Tibial artery (tissue), 4 donors: ENCODE measurements at regions not wholly inside any gene's neighbourhood (a gene's known extent, or its start where the extent isn't known, plus 50 kb on each side); places are given as distances from the start of the nearest gene placed in this dataset.

Experiments
- DNase-seq, 2 donors: peaks; one replicate each; pipeline ENCODE4 v3.0.0-alpha.2; 2019
- H3K27ac ChIP-seq, 2 donors: fragments of 200-600 bp; sonication (generic) in 1 of 2; 1 replicate in 1 of 2; 2 replicates in 1 of 2; pipeline ENCODE4 v1.5.1; 2018 to 2019; ENCODE audit warnings: mild to moderate bottlenecking in 1 of 2
- H3K27me3 ChIP-seq, 2 donors: fragments of 200-600 bp; sonication (generic) in 1 of 2; one replicate each; pipeline versions ENCODE4 v1.5.1 to v1.6.0; 2016 to 2019
- H3K36me3 ChIP-seq, 3 donors: fragments of 200-600 bp; sonication (generic) in 2 of 3; one replicate each; pipeline ENCODE4 v1.5.1; 2016 to 2019; ENCODE audit warnings: mild to moderate bottlenecking in 2 of 3
- H3K4me1 ChIP-seq, 4 donors: fragments of 200-600 bp; sonication (generic) in 2 of 4; 1 replicate in 3 of 4; 2 replicates in 1 of 4; pipeline ENCODE4 v1.5.1; 2016 to 2019
- H3K4me3 ChIP-seq, 2 donors: fragments of 200-600 bp; sonication (generic) in 1 of 2; 1 replicate in 1 of 2; 2 replicates in 1 of 2; pipeline ENCODE4 v1.5.1; 2018 to 2019; ENCODE audit warnings: mild to moderate bottlenecking in 2 of 2
- H3K9me3 ChIP-seq, 3 donors: fragments of 200-600 bp; sonication (generic) in 1 of 3; one replicate each; pipeline ENCODE4 v1.5.1; 2016 to 2019
- intact Hi-C: fragments of 100-400 bp; cut with DNase I; formaldehyde crosslinking; loops from one replicate; pipeline ENCODE4 v1.15.0; 2023; ENCODE audit warnings: low total_unique reads
- TF ChIP-seq, protein P1 (sequence below), 2 experiments: fragments of 200-600 bp in 1 of 2; fragments of 450-650 bp in 1 of 2; IDR thresholded peaks; one replicate each; pipeline ENCODE4 v1.5.1; 2017 to 2019; ENCODE audit warnings: antibody characterized with exemption in 2 of 2, mild to moderate bottlenecking in 1 of 2, moderate library complexity in 1 of 2

DNA sequence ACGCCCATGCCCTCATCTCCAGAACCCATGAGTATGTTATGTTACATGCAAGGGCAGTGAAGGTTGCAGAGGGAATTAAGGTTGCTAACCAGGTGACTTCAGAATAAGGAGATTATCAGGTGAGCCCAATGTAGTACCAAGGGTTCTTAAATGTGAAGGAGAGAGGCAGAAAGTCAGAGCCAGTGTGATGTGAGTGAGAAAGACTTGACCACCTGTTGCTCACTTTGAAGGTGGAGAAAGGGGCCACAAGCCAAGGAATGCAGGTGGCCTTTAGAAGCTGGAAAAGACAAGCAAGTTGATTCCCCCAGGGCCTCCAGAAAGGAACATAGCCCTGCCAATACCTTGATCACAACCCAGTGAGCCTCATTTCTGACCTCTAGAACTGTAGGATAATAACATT, 84.7 kb upstream of the CLDN14 start:
- Histone ChIP-seq H3K27ac (no peak overlapping the region), H3K4me3 (no peak overlapping the region), H3K27me3 (peaks cover 0 to 24% of the 10 kb centered on the region in 2 donors), H3K36me3 (no peaks in the 10 kb centered on the region), H3K4me1 (no peaks in the 10 kb centered on the region), H3K9me3 (no peaks in the 10 kb centered on the region)
- DNase-seq: peak in 1 of 2 donors; percentile 5
- TF ChIP-seq, protein P1, sequence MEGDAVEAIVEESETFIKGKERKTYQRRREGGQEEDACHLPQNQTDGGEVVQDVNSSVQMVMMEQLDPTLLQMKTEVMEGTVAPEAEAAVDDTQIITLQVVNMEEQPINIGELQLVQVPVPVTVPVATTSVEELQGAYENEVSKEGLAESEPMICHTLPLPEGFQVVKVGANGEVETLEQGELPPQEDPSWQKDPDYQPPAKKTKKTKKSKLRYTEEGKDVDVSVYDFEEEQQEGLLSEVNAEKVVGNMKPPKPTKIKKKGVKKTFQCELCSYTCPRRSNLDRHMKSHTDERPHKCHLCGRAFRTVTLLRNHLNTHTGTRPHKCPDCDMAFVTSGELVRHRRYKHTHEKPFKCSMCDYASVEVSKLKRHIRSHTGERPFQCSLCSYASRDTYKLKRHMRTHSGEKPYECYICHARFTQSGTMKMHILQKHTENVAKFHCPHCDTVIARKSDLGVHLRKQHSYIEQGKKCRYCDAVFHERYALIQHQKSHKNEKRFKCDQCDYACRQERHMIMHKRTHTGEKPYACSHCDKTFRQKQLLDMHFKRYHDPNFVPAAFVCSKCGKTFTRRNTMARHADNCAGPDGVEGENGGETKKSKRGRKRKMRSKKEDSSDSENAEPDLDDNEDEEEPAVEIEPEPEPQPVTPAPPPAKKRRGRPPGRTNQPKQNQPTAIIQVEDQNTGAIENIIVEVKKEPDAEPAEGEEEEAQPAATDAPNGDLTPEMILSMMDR (IDR thresholded peaks at IDR 0.05): no peak
- intact Hi-C loops: no loop called here

DNA sequence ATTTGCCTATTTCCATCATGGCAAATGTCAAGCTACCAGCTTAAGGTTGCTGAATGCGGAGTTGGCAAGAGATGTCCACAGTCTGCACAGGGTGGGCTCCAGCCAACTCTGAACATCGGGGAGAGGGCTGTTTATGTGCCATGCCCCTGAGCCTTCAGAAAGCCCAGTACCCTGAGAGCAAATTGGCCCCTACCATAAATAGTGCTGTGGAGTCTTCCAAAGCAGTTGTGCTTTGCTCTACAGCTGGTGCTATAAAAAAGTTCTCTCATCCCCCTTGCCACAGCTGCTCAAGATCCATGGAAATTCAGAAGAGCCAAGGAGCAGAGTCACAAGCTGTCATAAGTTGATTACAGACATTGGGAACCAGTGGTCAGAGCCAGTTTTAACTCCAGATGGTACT, 85.6 kb upstream of the CLDN14 start:
- H3K4me1 ChIP-seq: no peaks in the 10 kb centered on the region
- H3K36me3 ChIP-seq: no peaks in the 10 kb centered on the region
- no peaks in the 10 kb centered on the region for H3K9me3 ChIP-seq
- TF ChIP-seq, protein P1 (IDR thresholded peaks at IDR 0.05): no peak
- intact Hi-C loops: no loop called here
- no peak overlapping the region for H3K27ac ChIP-seq
- no peak for DNase-seq
- peaks cover 0 to 27% of the 10 kb centered on the region in 2 donors for H3K27me3 ChIP-seq
- H3K4me3 ChIP-seq: no peak overlapping the region

DNA sequence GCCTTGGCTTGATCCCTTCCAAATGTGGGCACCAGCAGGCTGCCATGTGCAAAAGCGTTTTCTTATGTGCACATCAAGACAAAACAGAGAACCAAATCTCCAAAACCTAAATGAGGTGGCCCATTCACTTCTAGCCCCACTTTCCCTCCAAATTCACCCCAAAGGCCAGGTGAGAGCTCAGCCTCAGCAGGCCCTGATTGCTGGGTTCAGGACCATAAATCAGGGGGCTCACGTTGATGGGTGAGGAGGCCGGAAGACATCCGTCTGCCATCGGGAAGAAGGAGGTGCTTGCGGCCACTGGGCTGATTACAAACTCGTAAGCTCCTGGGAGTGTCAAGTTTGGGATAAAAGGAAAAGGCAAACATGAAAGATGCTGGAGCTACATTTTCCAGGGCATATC, 86.7 kb upstream of the CLDN14 start:
- Histone ChIP-seq H3K27me3 (peaks cover 0 to 27% of the 10 kb centered on the region in 2 donors), H3K36me3 (no peaks in the 10 kb centered on the region), H3K27ac (no peak overlapping the region), H3K9me3 (no peaks in the 10 kb centered on the region), H3K4me3 (no peak overlapping the region), H3K4me1 (no peaks in the 10 kb centered on the region)
- intact Hi-C loops: no loop called here
- TF ChIP-seq, protein P1 (IDR thresholded peaks at IDR 0.05): no peak
- DNase-seq: no peak

DNA sequence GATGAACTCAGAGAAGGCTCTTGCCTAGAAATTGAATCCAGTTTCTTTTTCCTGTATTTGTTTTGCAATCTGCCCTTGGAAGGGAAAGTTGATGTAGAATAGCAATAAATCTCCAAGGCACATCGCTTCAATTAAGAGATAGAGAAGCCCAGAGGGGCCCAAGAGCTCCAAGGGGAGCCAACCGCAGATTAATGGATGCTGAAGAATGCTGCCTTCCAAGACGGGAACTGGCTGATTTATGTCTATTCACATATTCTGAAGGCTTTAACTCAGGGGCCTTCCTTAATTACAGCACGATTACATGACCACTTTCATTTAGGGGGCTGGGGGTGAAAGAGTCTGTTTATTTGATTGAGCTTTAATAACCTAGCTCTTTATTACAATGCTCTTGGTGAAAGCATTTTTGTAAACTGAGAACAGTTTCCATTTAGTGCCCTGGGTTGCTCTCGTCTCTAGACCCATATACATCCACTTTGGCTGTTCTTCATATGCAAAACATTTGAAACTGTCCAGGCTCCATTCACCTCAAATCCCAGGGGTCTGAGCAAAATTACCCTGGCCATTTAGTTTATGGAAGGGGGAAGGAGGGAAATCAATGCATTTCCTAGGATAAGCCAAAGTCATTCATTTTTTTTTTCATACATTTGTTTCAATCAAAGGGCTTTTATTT, 87.4 kb upstream of the CLDN14 start:
- DNase-seq: no peak
- H3K4me1 ChIP-seq: no peaks in the 10 kb centered on the region
- no peaks in the 10 kb centered on the region for H3K36me3 ChIP-seq
- TF ChIP-seq, protein P1 (IDR thresholded peaks at IDR 0.05): no peak
- no peaks in the 10 kb centered on the region for H3K9me3 ChIP-seq
- peaks cover 0 to 31% of the 10 kb centered on the region in 2 donors for H3K27me3 ChIP-seq
- H3K4me3 ChIP-seq: no peak overlapping the region
- H3K27ac ChIP-seq: no peak overlapping the region
- intact Hi-C loops: no loop called here

DNA sequence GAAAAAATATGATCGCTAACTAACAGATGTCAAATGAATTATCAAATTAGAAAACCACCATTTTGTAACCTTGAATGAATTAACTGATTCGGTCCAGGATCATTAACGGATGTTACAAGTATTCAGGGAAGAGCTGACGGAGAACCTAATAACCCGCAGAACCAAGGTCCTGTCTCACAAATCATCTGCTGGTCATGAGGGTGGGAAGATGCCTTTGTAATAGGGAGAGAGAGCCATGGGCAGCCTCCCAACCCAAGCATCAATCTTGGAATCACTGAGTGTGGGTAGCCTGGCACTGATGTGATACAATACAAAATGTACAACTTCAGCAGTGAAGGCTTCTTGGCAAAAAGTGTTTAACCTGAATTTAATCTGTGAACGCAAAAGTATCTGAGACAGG, 89.6 kb upstream of the CLDN14 start:
- Histone ChIP-seq H3K4me3 (no peak overlapping the region), H3K4me1 (no peaks in the 10 kb centered on the region), H3K36me3 (no peaks in the 10 kb centered on the region), H3K9me3 (no peaks in the 10 kb centered on the region), H3K27ac (no peak overlapping the region), H3K27me3 (peaks cover 0 to 26% of the 10 kb centered on the region in 2 donors)
- TF ChIP-seq, protein P1 (IDR thresholded peaks at IDR 0.05): no peak
- intact Hi-C loops: no loop called here
- DNase-seq: no peak

DNA sequence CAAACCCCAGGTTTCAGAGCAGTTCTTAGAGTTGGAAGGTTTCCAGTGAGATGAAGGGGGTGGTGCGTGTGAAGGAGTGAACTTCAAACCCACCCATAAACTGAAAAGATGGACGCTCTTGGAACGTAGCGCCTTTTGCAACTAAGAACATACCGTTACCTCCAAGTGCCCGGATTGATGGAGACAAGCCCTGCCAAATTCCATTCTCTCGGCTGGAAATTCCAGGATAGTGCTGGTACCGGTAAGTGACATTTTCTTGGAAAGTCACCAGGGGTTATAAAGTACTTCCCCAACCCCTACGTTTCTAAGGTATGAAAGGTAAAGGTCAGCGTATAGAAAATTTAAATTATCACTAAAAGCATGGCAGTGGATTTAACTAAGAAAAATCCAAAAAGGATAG, 91.6 kb upstream of the CLDN14 start:
- Histone ChIP-seq H3K4me1 (no peaks in the 10 kb centered on the region), H3K27me3 (peaks cover 0 to 20% of the 10 kb centered on the region in 2 donors), H3K4me3 (no peak overlapping the region), H3K36me3 (no peaks in the 10 kb centered on the region), H3K9me3 (no peaks in the 10 kb centered on the region), H3K27ac (no peak overlapping the region)
- intact Hi-C loops: no loop called here
- TF ChIP-seq, protein P1 (IDR thresholded peaks at IDR 0.05): no peak
- DNase-seq: no peak
